GM21367 (cell line): ENCODE measurements at regions not wholly inside any gene's neighbourhood (a gene's known extent, or its start where the extent isn't known, plus 50 kb on each side); places are given as distances from the start of the nearest gene placed in this dataset.
"Not testable (repeated sequence)": the region's sequence is repeated elsewhere in the genome, so short reads cannot be mapped to it uniquely, and the experiment has no call there.

Experiments
- ATAC-seq: cut with Tn5 transposase; IDR thresholded peaks from one replicate; pipeline ENCODE4 v1.9.1; 2021; ENCODE audit not compliant: unreplicated experiment

DNA sequence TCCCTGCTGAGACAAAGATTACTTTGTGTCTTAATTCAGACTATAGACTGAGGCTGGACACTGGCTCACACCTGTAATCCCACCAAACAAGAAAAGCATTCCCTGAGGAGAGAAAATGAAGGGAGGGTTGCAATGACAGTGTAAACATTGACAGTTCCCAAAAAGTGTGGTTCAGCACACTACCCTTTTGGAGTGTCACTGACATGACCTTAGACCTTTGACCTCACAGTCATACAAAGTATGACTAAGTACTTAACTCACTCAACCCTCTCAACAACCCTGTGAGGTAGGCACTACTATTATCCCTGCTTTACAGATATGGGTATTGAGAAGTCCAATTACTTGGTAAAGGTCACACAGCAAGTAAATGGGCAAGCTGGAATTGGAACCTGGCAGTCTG, 341.7 kb downstream of the LRRC3B start:
- ATAC-seq: no peak

DNA sequence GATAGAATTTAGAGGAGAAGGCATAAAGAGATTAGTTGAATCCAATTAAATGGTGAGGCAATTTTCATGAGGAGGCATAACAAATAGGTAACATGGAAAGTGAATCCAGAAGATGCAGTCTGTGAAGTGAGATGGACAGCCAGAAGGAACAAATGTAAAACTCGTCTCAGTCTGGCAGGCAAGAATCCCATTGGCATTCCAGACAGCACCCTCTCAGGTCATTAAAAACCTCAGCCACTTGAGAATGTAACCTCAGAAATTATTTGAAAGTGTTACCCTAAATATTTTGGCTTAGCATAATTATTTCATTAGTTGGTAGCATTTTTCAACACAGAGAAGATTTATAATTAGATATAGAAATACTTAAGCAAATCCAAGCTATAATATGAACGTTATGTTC, 342.3 kb downstream of the LRRC3B start:
- ATAC-seq: no peak

DNA sequence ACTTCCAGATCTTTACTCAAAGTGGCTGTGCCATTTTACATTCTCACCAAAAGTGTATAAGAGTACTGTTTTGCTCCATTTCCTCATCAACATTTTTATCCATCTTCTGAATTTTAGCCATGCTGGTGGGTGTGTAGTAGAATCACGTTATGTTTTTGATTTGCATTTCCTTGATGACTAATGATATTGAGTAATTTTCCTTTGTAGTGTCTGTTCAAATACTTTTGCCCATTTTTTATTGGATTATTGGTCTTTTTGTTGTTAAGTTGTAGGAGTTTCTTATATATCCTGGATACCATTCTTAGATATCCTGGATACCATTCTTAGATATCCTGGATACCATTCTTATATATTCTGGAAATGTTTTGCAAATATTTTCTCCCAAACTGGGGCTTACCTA, 344.9 kb downstream of the LRRC3B start:
- no peak for ATAC-seq

DNA sequence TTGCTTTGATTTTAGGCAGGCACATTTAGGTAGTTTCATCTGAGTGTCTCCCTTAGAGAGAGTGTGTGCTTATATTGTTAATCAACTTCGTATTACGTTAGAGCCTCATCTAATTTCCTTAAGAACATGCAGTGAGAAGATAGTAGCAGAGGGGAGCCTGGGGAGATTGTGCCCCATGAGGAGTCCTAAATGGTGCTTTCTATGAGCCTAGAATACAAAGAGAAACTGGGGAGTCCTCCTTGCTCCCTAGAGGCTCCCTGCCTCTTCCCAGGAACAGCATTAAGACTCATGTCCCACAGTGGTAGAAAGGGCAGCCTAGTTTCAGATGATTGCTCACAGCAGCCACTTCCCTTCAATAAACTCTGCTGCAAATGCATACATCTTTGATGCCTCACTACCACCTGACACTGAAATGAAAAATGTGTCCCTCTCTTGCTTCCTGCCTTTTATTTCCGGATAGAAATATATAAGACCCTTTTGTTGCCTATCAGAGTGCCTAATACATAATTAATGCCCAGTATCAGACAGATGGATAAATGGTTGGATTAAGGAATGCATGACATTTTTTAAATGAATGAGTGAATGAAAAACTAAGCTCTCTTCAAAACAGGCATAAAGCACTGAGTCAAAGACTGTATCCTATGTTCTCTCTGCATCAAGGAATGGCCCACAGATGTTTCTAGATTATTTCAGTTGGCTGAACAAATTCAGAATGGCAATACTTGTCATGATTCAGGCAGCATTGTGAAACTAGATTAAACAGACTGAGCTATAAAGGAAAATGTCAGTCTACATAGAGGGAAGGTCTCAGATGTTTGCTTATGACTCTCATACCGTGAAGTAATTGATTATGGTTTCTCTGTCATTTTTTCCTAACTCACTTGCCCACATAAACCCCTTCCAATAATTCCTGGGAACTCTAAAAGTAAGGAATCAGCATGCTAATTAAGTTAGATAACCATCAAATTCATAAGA, 362.1 kb downstream of the LRRC3B start:
- ATAC-seq: no peak

DNA sequence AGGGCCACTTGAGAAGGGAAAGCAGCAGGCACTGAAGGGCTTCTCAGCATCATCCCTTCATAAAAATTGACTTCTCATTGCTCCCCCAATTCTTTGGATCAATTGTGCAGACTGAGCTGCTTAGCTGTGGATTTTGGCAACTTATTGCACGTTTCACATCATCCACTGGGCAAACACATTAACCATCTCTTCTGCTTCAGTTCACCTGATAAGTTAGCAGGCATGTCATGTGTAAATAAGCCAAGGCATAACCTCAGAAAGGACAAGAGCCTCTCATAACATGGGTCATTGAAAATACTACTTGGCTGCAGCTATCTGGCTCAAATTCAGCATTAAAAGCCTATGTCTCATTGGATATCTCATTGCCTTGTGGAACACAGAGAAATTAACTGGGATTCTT, 366.5 kb downstream of the LRRC3B start:
- ATAC-seq: no peak

DNA sequence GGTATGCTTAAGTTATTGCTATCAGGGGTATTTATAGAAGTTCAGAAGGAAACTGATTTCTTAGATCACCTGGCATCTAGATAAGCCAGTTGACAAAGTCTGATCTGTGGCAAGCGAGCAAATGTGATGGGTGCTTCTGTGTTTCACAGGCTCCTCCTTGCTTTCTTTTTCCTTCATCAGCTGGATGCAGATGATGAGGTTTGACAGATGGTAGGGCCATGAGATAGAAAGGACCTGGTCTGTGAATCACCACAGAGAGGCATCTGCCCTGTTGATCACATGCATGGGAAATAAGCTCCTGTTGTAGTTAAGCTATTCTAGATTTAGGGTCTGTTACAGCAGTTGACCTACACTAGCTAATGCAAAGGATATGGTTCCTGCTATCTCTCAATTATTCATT, 372.0 kb downstream of the NEK10 start:
- no peak for ATAC-seq

DNA sequence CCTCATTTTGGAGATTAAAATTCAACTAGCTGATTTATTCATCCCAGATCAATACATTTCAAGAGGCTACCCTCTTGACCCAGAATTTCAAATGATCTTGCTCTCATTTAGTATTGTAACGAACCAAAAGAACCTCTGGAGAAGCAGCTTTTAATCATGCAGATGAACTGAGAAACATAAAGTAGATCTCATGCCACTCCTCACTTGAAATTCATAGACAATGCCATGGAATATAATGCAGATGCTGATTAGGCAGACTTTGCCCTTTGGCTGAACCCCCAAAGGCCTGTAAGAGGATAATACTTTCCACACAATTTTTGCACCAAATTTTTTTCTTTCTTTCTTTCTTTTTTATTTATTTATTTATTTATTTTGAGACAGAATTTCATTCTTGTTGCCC, 358.3 kb downstream of the NEK10 start:
- ATAC-seq: no peak

DNA sequence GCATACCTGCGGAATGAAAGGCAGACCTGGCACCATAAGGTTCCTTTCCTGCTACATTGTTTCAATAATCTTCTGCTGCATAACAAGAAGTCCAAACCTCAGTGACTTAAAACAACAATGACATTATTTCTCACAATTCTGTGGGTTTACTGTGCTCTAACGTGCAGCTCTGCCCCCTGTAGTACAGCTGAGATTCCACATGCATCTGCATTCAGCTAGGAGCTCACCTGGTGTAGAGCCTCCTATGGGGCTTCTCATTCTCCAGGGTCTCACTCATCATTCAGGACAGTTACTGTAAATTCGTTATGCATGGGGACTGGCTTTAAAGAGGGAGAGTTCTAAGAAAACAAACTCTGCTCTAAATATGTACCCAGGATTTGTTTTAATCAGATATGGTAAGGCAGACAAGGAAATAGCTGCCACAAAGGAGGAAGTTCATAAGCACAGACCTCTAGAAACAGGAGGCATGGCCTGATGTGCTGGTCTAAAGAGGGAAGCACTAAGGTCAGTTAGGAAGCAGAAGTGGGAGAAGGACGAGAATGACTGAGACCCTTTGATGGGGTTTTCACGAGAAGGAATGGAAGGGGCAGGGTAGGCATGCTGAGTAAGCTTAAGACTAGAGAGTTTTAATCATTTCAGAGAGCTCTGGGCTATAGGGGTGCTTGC, 347.0 kb downstream of the NEK10 start:
- no peak for ATAC-seq

DNA sequence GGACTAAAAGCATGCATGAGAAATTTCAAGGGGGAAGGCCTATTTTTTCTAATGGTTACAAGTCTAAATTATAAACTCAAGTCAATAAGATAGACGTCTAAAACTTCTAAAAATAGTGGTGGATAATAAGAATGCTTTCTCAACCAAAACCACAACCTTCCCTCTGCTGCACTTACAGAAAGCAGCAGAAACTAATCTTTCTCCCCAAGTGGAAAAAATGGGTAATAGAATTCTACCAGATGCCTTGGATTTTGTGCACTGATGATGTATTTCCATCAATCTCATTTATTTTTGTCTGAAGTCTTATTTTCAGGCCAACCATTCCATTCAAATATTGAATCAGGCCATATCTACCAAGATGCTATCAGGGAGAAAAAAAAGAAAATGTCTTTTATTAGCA, 344.7 kb downstream of the NEK10 start:
- no peak for ATAC-seq

DNA sequence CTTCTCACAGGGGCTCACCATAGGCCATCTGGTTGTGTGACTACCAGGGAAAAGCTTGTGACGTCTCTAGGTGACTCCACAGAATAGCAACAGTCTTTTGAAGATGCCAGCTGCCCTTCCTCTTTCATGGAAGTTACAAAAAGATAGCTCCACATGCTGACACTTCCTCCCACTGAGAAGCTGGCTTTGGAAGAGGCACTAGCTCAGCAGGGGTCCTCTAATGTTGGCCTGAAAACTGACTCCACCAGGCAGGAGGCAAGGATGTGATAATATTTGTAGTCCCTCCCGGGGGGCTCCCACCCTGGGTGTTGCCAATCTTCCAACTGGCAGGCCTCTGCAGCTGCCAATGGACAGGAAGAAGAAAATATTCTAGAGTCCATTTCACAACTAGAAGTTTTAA, 343.5 kb downstream of the NEK10 start:
- ATAC-seq: no peak

DNA sequence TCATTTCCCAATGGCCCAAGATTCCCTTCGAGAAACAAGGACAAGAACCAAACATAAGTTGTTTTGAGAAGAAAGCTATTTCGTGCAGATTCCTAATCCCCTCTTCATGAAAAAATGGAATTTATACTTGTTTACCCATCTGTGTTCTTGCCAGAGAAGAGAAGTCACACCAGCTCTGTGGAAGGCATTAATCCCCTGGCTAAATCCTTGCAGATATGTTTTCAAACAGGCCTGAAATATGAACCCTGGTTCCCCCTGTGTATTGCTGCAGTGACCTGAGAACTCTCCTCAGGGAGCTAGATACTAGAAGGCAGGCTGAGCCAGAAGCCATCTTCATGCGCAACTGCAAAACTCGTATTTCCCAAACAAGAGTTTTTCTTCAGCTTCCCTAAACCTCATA, 337.7 kb downstream of the NEK10 start:
- no peak for ATAC-seq

DNA sequence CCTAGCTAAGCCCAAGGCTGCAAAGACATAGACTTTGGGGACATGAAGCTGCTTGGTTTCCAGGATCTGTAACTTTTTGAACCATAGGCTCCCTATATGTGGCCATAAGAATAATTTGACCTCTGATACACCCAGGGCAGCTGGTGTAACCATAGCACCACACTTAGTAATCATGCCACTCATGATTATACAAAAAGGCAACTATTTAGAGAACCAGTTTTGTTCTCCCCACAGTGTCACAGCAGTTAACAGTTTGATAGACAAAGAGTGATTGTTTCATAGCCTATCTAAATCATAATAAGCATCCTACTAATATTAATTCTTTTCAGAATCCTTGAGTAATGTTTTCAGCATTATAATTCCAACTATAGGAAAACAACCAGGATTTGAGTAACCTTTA, 334.9 kb downstream of the NEK10 start:
- no peak for ATAC-seq

DNA sequence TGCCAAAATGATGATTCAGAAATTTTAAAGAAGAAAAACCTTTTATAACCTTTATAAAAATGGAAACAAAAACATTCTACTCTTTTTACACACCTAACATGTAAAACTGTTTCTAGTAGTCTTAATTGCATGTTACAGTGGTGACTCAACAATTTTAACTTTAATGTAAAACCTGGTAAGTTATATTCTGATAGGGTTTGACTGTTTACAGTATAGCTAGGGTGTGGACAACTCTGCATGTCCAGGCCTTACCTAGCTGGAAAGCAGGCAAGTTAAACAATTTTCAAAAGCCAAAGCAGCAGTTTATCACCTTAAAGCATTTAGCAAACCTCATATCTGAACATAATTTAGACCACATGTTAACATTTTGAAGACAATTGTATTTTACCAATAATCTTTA, 328.5 kb downstream of the NEK10 start:
- no peak for ATAC-seq

DNA sequence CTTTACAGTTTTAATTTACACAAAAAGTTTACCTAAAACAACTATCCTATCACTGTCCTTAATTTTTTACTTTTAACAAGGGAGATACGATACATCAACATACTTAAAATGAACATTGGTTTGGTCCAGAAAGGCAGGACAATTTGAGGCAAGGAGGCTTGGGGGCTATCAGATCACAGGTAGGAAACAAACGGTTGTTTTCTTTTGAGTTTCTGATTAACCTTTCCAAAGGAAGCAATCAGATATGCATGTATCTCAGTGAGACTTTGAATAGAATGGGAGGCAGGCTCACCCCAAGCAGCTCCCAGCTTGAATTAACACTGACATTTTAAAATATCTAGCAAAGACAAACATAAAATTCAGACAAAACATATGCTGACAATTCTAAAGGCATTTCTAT, 326.6 kb downstream of the NEK10 start:
- not testable (repeated sequence) for ATAC-seq

DNA sequence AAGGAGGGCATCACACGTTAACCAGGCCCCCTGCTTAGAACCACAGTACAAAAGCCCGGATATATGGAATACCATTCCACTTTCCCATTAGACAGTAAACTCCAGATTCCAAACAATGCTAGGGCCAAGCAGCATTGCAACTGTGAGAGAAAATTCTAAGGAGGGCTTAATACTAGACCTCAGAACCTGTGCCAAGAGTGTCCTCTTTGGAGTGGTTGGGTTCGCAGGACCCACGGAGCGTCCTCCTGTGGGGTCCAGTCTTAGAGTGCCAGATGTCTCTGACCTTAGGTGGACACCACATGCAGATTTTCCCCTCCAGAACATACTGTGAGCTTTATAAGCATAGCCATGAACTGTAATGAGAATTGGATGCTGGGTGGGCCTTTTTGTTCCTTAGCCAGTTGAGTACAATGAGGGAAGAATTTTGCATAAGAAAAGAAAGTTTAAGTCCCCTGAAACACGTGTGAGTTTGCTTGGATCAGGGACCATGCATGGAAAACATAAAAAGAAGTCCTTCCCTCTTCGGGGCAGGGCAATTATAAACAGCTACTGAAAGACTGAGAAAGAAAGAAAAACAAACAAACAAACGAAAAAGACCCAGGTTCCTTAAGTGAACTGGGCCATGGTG, 325.7 kb downstream of the NEK10 start:
- ATAC-seq: no peak

DNA sequence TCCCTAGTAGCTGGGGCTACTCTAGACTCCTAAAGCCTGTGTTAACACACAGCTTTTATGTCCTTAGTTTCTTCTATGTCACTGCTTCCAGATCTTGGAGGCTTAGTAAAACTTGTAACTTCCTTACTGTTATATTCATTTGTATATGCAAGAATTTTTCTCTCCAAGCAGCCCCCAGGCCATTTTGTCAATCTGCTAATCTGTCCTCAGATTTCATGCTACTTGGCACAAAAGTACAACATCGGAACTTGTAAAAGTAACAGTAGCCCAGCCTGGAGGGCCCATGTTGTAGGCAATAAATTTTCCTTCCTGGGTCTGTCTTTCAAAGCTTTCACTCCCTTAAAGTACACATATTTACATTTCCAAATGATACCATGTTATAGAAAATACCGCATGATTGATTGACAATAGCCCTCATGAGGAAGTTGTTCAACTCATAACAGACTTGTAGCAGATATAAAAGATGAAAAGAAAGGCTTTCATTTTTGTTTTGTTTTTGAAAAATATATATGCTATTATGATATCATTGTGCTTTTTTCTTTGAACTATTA, 324.2 kb downstream of the NEK10 start:
- ATAC-seq: no peak

DNA sequence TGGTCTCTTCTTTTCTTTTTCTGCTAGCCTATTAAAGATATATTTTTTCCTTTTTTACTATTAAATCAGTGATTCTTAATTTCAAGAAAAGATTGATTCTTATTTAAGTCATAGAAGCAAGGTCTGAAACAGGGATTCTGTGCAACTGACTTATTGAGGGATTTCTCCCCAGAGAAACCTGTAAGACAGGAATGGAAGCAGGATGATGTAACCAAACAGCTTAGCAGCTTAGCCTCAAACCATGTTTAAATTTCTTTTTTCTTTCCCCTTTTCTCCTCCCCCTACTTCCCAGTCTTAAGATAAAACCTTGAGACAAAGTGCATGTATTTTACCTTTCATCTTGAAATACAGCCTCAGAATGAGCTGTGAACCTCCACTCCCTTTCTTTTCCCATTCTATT, 322.8 kb downstream of the NEK10 start:
- ATAC-seq: no peak

DNA sequence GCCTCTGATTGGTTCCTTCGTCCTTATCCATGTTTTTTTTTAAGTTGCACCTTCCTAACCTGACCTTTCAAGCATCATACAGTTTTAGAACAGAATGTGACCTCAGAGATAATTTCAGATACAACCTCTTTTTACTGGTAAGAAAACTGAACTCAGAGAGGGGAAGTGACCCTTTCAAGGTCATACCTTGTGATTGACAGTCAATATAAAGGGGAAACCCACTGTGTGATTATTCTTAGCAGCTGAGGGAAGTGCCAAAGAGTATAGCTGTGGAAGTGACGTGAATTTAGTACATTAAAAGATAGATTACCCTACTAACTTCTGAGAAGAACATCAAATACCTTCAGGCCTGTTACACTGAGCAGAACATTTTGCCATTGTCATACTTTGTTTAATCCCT, 319.4 kb downstream of the NEK10 start:
- no peak for ATAC-seq

DNA sequence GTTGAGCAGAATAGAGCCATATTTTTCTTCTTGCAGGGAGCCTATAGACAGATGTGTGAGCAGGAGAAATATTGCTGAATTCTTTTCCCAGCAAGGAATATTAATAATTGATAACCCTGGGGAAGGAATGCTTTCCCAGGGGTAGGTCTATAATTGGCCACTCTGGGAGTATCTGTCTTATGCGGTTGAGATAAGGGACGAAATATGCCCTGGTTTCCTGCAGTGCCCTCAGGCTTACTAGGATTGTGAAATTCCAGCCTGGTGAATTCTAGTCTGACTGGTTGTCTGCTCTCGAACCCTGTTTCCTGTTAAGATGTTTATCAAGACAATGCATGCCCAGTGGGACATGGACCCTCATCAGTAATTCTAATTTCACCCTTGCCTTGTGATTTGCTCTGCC, 317.7 kb downstream of the NEK10 start:
- ATAC-seq: not testable (repeated sequence)

DNA sequence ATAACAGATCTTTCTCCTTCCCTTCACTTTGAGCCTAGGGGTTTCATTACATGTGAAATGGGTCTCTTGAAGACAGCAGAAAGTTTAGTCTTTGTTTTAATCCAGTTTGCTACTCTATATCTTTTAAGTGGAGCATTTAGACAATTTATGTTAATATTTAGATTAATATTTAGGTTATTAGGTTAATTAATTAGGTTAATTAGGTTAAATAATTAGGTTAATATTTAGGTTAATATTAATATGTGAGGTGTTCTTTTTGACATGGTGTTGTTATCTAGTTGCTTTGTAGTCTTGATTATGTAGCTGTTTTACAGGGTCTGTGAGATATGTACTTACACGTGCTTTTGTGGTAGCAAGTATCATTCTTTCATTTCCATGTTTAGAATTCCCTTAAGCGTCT, 312.9 kb downstream of the NEK10 start:
- ATAC-seq: no peak

DNA sequence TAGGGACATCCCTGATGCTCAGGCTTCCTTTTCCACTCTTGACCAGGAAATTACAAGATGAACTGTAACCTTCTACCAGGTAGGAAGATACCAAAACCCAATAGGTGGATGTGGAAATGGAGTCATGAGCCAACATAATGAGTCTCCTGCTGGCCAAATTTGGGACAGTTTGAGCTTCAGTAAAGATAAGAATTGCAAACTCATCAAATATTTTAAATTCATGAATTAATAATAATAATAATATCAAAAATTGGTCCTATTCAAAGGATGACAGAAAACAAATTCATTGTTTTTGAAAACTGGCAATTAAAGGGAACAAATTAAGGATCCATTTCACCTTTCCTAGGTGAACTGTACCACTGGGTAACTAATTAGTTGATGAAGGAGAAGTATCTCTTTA, 309.7 kb downstream of the NEK10 start:
- no peak for ATAC-seq
